Ishikawa (cell line): ENCODE measurements at regions not wholly inside any gene's neighbourhood (a gene's known extent, or its start where the extent isn't known, plus 50 kb on each side); places are given as distances from the start of the nearest gene placed in this dataset.

Experiments
- CREB1 ChIP-seq: IDR thresholded peaks from 2 replicates; pipeline ENCODE4 v1.6.1; 2012; ENCODE audit warnings: low read depth
- EGR1 ChIP-seq: IDR thresholded peaks from 2 replicates; pipeline ENCODE4 v1.6.1; 2012
- EP300 ChIP-seq: IDR thresholded peaks from 2 replicates; pipeline ENCODE4 v1.6.1; 2012; ENCODE audit warnings: borderline replicate concordance
- FOXM1 ChIP-seq: IDR thresholded peaks from 2 replicates; pipeline ENCODE4 v1.6.1; 2012; ENCODE audit warnings: low read depth, borderline replicate concordance
- NFIC ChIP-seq: IDR thresholded peaks from 2 replicates; pipeline ENCODE4 v1.6.1; 2012
- RAD21 ChIP-seq: IDR thresholded peaks from 2 replicates; pipeline ENCODE4 v1.6.1; 2012; ENCODE audit warnings: low read depth
- TAF1 ChIP-seq: IDR thresholded peaks from 2 replicates; pipeline ENCODE4 v1.6.1; 2012; ENCODE audit warnings: low read depth, mild to moderate bottlenecking
- TCF12 ChIP-seq: IDR thresholded peaks from 2 replicates; pipeline ENCODE4 v1.6.1; 2012; ENCODE audit warnings: low read depth
- TEAD4 ChIP-seq: IDR thresholded peaks from 2 replicates; pipeline ENCODE4 v1.6.1; 2012
- YY1 ChIP-seq: IDR thresholded peaks from 2 replicates; pipeline ENCODE4 v1.6.1; 2012; ENCODE audit warnings: low read depth
- TF ChIP-seq, protein P1 (sequence below): IDR thresholded peaks from 2 replicates; pipeline ENCODE4 v1.6.1; 2012
- TF ChIP-seq, protein P2 (sequence below): IDR thresholded peaks from 2 replicates; pipeline ENCODE4 v1.6.1; 2012
- TF ChIP-seq, protein P3 (sequence below): IDR thresholded peaks from 2 replicates; pipeline ENCODE4 v1.6.1; 2012; ENCODE audit warnings: low read depth, mild to moderate bottlenecking

DNA sequence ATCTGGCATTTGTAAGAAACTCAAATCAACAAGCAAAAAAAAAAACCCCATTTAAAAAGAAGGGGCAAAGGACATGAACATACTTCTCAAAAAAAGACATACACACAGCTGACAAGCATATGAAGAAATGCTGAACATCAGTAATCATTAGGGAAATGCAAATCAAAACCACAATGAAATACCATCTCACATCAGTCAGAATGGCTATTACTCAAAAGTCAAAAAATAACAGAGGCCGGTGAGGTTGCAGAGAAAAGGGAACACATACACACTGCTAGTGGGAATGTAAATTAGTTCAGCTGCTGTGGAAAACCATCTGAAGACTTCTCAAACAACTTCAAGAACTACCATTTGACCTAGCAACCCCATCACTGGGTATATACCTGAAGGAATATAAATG lies 199.4 kb upstream of the THBS1 start:
- no peak for TF ChIP-seq EP300
- TF ChIP-seq, protein P1, sequence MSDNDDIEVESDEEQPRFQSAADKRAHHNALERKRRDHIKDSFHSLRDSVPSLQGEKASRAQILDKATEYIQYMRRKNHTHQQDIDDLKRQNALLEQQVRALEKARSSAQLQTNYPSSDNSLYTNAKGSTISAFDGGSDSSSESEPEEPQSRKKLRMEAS, result no peak
- TF ChIP-seq, protein P2, sequence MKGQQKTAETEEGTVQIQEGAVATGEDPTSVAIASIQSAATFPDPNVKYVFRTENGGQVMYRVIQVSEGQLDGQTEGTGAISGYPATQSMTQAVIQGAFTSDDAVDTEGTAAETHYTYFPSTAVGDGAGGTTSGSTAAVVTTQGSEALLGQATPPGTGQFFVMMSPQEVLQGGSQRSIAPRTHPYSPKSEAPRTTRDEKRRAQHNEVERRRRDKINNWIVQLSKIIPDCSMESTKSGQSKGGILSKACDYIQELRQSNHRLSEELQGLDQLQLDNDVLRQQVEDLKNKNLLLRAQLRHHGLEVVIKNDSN, result no peak
- TF ChIP-seq TAF1, result no peak
- TF ChIP-seq CREB1, result no peak

DNA sequence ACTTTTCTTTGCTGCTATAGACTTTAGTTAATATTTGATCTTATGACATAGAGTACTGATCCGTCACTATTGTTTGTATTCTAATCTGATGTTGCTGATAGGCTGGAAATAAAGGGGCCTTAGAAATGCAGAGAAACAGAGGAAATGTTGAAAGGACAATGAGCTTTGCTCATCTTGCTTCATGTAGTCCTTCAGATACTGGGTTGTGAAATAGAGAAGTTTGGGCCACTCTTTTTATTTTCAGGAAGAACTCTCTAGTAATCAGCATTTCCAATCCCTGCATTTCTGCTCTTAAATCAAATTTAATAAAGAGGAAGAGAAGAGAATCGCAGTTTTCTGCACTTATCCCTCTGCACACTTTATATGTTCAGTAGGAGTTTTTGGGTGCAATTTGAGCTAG lies 192.8 kb upstream of the THBS1 start:
- TF ChIP-seq, protein P1, result no peak
- TF ChIP-seq TCF12, result no peak
- no peak for TF ChIP-seq EGR1
- TF ChIP-seq, protein P3, sequence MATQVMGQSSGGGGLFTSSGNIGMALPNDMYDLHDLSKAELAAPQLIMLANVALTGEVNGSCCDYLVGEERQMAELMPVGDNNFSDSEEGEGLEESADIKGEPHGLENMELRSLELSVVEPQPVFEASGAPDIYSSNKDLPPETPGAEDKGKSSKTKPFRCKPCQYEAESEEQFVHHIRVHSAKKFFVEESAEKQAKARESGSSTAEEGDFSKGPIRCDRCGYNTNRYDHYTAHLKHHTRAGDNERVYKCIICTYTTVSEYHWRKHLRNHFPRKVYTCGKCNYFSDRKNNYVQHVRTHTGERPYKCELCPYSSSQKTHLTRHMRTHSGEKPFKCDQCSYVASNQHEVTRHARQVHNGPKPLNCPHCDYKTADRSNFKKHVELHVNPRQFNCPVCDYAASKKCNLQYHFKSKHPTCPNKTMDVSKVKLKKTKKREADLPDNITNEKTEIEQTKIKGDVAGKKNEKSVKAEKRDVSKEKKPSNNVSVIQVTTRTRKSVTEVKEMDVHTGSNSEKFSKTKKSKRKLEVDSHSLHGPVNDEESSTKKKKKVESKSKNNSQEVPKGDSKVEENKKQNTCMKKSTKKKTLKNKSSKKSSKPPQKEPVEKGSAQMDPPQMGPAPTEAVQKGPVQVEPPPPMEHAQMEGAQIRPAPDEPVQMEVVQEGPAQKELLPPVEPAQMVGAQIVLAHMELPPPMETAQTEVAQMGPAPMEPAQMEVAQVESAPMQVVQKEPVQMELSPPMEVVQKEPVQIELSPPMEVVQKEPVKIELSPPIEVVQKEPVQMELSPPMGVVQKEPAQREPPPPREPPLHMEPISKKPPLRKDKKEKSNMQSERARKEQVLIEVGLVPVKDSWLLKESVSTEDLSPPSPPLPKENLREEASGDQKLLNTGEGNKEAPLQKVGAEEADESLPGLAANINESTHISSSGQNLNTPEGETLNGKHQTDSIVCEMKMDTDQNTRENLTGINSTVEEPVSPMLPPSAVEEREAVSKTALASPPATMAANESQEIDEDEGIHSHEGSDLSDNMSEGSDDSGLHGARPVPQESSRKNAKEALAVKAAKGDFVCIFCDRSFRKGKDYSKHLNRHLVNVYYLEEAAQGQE, result no peak
- TF ChIP-seq EP300, result no peak
- TF ChIP-seq RAD21, result no peak
- TF ChIP-seq TEAD4, result no peak
- no peak for TF ChIP-seq FOXM1

DNA sequence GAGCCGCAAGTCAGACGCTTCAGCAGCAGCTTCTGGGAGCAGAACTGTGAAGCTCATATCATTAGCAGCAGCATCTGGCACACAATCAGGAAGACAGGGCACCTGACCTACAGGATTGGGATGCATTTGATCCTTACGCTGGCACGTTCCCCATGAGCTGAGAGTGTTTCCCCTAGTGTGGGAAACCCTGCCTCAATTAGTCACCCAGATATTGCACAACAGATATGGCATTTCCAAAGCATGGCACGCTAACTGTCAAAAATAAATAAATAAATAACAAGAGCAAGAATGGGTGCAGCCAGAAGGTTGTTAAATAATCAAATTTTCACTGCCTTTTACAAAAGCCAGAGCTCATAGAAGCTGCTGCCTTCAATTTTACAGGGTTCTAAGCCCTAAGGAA lies 189.6 kb upstream of the THBS1 start:
- TF ChIP-seq, protein P1, result no peak
- no peak for TF ChIP-seq TEAD4
- TF ChIP-seq, protein P3, result no peak
- TF ChIP-seq YY1, result no peak
- no peak for TF ChIP-seq TAF1

DNA sequence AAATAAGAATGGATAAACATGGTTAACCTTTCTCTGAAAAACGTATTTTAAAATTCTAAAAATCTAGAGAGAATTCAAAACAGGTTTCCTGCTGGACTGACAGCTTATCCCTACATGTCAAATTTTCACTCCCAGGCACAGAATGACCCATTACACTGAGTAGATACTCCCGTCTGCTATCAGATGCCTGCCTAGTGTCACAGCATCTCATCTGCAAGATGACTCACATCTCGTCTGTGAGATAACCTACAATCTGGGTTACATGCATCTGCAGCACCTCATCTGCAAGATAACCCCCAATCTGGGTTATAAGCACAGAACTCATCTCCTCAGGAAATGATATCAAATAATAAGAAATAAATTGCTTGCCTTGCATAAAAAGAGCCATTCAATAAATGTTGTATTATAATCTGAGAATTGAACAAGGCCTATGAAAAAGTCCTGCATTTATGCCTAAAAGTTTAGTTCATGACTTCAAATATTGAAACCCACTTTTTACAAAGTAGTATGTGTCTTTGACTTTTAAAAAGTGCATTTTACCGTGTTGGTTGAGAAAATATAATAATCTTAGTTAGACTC lies 188.3 kb upstream of the THBS1 start:
- TF ChIP-seq, protein P1, result no peak
- TF ChIP-seq EGR1, result no peak
- TF ChIP-seq TAF1, result no peak
- no peak for TF ChIP-seq EP300
- TF ChIP-seq YY1, result no peak
- TF ChIP-seq, protein P3, result no peak
- no peak for TF ChIP-seq CREB1

DNA sequence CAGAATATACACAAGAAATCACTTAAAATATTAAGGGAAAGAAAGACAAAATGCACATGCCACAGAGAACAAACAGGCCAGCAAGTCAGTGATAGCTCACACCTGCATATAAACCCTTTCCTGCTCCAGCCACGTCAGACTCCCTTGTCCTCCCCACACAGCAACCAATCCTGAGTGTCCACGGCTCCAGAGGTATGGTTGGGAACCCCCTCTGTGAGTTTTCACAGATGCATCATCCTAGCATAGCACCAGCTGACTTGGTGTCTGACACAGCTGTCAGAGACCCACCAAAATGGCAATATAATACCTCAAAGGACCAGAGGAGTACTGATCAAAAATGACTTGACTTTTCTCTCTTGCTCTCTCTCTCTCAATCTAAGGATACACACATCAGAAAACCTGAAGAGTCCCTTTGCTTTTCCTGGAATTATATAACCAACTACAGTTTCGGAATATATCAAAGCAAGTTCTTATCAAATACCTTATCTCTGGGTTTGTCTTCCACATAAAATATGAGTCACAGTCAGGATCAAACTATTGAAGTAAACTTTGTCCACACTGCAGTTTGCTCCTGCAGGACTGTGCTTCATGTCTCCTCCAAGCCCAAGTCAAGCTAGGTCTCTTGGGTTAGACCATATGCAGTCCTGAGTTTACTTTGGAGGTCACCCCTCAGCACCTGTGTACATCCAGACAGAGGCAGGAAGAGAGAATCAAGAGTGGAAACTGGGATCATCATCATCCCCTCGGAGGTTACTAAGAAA lies 187.1 kb upstream of the THBS1 start:
- no peak for TF ChIP-seq NFIC
- TF ChIP-seq TCF12, result no peak
- TF ChIP-seq YY1, result no peak
- no peak for TF ChIP-seq RAD21
- no peak for TF ChIP-seq EP300
- TF ChIP-seq TAF1, result no peak
- TF ChIP-seq EGR1, result no peak
- TF ChIP-seq CREB1, result no peak
- TF ChIP-seq FOXM1, result no peak
- TF ChIP-seq, protein P3, result no peak
- TF ChIP-seq, protein P1, result no peak
